ENCODE measurements at regions not wholly inside any gene's neighbourhood (a gene's known extent, or its start where the extent isn't known, plus 50 kb on each side); places are given as distances from the start of the nearest gene placed in this dataset.
"Not testable (repeated sequence)": the region's sequence is repeated elsewhere in the genome, so short reads cannot be mapped to it uniquely, and the experiment has no call there.

DNA sequence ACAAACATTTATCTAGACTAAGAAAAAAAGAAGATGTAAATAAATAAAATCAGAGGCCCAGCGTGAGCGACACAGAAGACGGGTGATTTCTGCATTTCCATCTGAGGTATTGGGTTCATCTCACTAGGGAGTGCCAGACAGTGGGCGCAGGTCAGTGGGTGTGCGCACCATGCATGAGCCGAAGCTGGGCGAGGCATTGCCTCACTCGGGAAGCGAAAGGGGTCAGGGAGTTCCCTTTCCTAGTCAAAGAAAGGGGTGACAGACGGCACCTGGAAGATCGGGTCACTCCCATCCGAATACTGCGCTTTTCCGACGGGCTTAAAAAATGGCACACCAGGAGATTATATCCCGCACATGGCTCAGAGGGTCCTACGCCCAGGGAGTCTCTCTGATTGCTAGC is 79.5 kb upstream of the ABCD2 start:
- DNase-seq: not testable (repeated sequence)

DNA sequence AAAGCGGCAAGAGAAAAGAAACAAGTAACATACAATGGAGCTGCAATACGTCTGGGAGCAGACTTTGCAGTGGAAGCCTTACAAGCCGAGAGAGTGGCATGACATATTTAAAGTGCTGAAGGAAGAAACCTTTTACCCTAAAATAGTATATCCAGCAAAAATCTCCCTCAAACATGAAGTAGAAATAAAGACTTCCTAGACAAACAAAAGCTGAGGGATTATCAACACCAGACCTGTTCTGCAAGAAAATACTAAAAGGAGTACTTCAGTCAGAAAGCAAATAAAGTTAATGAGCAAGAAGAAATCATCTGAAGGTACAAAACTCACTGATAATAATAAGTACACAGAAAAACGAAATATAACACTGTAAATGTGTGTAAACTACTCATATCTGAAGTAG is 77.5 kb upstream of the ABCD2 start:
- DNase-seq: no peak

DNA sequence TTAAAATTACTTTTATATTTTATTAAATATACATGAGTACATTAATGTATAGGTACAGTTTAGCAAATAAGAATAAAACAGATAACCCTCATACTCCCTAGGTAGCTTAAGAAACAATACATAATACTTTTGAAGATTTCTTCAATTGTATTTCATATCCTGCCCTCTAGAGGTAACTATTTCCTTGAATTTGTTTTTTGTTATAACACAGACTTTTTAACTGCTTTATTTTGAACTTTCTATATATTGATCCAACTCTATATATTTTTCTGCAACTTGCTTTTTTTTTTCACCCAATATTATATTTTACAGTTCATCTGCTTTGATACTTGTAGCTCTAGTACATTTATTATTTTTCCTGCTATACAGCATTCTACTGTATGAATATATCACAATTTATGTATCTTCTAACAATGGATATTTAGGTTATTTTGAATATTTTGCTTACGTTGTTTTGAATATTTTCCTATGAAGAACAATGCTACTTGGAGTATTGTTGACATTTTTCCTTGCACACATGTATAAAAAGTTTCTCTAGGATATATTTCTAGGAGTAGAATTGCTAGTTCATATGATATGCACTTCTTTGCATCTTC is 72.8 kb upstream of the ABCD2 start:
- DNase-seq: no peak

DNA sequence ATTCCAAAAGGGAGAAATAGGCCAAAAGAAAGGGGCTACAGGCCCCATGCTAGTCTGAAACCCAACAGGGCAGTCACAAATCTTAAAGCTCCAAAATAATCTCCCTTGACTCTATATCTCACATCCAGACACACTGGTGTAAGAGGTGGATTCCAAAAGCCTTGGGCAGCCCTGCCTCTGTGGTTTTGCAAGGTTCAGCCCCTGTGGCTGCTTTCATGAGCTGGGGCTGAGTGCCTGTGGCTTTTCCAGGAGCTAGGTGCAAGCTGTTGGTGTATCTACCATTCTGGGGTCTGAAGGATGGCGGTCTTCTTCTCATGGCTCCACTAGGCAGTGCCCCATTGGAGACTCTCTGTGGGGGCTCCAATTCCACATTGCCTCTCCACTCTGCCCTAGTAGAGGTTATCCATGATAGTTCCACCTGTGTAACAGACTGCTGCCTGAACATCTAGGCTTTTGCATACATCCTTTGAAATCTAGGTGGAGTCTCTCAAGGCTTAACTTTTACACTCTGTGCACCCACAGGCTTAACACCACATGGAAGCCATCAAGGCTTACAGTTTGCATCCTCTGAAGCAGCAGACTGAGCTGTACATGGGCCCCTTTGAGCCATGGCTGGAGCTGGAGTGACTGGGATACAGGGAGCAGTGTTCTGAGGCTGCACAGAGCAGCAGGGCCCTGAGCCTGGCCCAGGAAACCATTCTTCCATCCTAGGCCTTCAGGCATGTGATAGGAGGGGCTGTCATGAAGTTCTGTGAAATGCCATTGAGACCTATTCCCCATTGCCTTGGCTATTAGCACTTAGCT is 66.5 kb upstream of the ABCD2 start:
- DNase-seq: no peak

DNA sequence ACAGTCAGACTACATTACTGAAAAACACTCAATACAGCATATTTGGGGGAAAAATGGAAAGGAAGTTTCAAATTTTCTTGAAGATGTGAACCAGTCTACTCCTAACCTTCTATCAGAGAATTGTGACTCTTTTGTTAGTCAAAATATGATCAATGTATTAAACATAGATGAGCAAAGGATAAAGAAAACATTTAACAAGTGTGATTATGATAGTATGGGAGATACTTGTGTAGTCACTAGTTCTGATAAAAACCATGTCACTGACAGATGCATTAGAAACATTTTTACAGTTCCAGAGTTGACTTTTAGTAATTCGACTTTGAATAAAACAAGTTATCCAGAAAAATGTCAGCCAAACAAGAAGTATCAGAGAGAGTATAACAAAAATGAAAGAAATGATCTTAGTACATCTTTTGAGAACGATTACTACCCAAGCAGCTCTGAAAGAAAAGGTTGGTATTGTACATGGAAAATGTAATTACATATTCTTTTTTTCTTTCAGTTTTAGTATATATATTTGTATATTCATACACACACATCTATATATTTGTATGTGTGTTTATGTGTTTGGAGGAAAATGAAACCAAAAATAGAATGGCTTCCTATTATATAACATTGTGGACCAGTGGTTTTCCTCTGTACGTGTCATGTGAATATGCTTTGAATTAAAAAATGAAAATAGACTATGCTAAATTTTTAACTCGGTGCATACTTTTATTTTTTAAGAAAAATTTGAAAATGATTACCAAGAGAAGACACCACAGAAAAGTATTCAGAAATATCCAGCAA is 63.3 kb upstream of the ABCD2 start:
- no peak for DNase-seq

DNA sequence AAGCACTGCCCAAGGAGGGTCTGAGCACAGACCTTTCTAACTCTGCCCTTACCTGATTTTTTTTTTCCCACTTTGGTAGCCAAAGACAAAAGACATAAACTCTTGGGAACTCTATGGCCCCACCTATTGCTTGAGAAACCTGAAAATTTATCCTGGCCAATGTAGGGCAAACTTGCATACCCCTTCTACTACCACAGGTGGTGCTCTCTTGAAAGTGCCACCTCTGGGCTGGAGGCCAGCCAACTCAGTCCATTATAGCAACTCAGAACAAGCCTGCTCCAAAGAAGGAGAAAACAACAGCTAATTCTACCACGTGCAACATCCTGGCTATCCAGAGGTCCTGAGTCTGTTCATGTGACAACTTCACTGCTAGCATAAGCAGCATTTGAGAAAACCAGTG is 55.7 kb upstream of the ABCD2 start:
- DNase-seq: no peak

DNA sequence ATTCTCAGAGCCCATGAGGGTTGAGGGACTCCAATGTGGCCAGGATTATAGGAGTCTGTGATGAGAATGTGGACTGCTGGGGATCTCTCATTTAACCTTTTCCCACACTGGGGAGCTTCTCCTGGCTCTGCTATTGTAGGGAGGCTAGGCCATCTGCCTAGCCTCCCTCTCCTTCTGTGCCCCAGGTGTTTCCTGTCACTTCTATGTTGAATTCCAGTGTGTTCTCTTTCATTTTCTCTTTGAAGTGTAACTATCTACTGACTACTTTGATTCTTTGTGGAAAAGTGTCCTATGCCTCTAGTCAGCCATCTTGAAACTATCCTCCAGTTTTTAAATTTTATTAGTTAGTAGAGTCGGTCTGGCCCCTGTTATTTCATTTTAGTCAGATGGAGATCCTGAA is 53.4 kb upstream of the ABCD2 start:
- DNase-seq: no peak

DNA sequence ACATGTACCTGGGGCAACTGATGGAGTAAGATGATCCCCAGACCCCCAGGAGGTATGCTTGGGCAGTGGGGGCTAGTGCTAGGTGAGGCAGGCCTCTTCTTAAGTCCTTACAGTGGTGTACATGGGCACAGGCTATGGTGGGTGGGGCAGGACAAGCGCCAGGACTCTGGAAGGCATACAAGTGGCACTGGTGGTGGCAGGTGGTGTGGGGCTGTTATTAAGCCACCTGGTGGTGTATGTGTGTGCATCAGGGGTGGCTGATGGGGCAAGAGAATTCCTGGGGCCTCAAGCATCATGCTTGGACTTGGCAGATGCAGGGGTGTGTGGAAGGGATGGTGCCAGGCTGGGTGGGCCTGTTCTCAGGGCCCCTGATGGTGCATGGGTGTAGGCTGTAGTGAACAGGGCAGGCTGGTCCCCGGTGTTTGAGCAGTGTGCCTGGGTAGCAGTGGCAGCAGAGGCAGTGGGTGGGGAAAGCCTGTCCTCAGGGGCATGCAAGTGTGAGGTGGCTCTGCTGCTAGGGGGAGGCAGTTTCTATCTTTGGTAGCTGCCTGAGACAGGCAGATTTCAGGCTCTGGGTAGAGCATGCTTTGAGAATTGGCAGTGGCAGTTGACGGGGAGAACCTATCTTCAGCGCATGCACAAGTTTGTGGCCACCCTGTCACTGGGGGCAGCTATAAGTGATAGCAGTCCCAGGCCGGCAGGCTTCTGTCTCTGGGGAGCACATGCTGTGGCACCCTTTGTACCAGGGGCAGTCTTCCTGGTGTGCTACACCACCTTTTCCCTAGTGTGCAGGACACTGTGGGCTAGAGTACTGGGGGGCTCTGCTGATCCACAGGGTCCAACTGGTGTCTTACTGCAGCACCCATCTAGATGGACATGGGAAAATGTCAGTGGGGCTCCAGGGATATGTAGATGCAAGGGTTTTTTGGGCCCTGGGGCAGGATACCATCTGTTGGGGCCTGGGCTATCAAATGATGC is 52.6 kb upstream of the ABCD2 start:
- DNase-seq: no peak

DNA sequence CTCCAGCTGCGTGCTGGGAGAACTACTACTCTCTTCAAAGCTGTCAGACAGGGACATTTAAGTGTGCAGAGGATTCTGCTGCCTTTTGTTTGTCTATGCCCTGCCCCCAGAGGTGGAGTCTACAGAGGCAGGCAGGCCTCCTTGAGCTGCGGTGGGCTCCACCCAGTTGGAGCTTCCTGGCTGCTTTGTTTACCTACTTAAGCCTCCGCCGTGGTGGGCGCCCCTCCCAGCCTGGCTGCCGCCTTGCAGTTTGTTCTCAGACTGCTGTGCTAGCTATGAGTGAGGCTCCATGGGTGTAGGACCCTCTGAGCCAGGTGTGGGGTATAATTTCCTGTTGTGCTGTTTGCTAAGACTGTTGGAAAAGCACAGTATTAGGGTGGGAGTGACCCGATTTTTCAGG is 49.9 kb upstream of the ABCD2 start:
- DNase-seq: peak; percentile 36
